Ascending aorta (tissue), 2 donors: ENCODE measurements at regions not wholly inside any gene's neighbourhood (a gene's known extent, or its start where the extent isn't known, plus 50 kb on each side); places are given as distances from the start of the nearest gene placed in this dataset.
"Not testable (repeated sequence)": the region's sequence is repeated elsewhere in the genome, so short reads cannot be mapped to it uniquely, and the experiment has no call there.

ENCODE experiments used
- DNase-seq, 2 donors: peaks; one replicate each; pipeline ENCODE4 v3.0.0-alpha.2; 2019; ENCODE audit warnings: low spot score in 2 of 2
- H3K27ac ChIP-seq, 2 donors: fragments of 200-600 bp; sonication (generic); one replicate each; pipeline ENCODE4 v1.5.1; 2016 to 2017; ENCODE audit warnings: mild to moderate bottlenecking in 1 of 2
- H3K27me3 ChIP-seq: fragments of 200-600 bp; sonication (generic); one replicate; pipeline ENCODE4 v1.5.1; 2017
- H3K36me3 ChIP-seq, 2 donors: fragments of 200-600 bp; sonication (generic); one replicate each; pipeline ENCODE4 v1.5.1; 2016
- H3K4me1 ChIP-seq, 2 donors: fragments of 200-600 bp; sonication (generic); one replicate each; pipeline ENCODE4 v1.5.1; 2016 to 2017; ENCODE audit warnings: mild to moderate bottlenecking in 1 of 2
- H3K4me3 ChIP-seq, 2 donors: fragments of 200-600 bp; sonication (generic); one replicate each; pipeline ENCODE4 v1.5.1; 2016 to 2017; ENCODE audit warnings: mild to moderate bottlenecking in 1 of 2
- H3K9me3 ChIP-seq, 2 donors: fragments of 200-600 bp; sonication (generic); one replicate each; pipeline ENCODE4 v1.5.1; 2016
- CTCF ChIP-seq, 3 experiments: fragments of 200-600 bp in 2 of 3; fragments of 450-650 bp in 1 of 3; sonication (generic) in 2 of 3; IDR thresholded peaks; one replicate each; pipeline ENCODE4 v1.5.1; 2016 to 2019; ENCODE audit warnings: antibody characterized with exemption in 3 of 3, mild to moderate bottlenecking in 1 of 3, moderate library complexity in 1 of 3
- intact Hi-C: fragments of 100-400 bp; cut with DNase I; formaldehyde crosslinking; loops from one replicate; pipeline ENCODE4 v1.15.1; 2023

GRCh38 chr16:26593700-26594099 is 473.0 kb upstream of the C16orf82 start:
- intact Hi-C loops = no loop called here
- no peaks in the 10 kb centered on the region for H3K9me3 ChIP-seq
- no peaks in the 10 kb centered on the region for H3K36me3 ChIP-seq
- H3K4me1 ChIP-seq = no peaks in the 10 kb centered on the region
- no peak overlapping the region for H3K4me3 ChIP-seq
- no peak for DNase-seq
- no peak for TF ChIP-seq CTCF (IDR thresholded peaks at IDR 0.05)
- no peak overlapping the region for H3K27ac ChIP-seq
- H3K27me3 ChIP-seq = no peaks in the 10 kb centered on the region

- no peak overlapping the region for H3K27ac ChIP-seq
- DNase-seq = no peak
- no peaks in the 10 kb centered on the region for H3K4me1 ChIP-seq
- no peaks in the 10 kb centered on the region for H3K36me3 ChIP-seq
- intact Hi-C loops = no loop called here
- no peaks in the 10 kb centered on the region for H3K27me3 ChIP-seq
- H3K4me3 ChIP-seq = no peak overlapping the region
- no peak for TF ChIP-seq CTCF (IDR thresholded peaks at IDR 0.05)
- no peaks in the 10 kb centered on the region for H3K9me3 ChIP-seq
Measured at GRCh38 chr16:26594666-26595065, 472.1 kb upstream of the C16orf82 start.

- no peak overlapping the region for H3K27ac ChIP-seq
- H3K36me3 ChIP-seq = no peaks in the 10 kb centered on the region
- intact Hi-C loops = no loop called here
- H3K27me3 ChIP-seq = no peaks in the 10 kb centered on the region
- no peak for DNase-seq
- H3K9me3 ChIP-seq = no peaks in the 10 kb centered on the region
- H3K4me3 ChIP-seq = no peak overlapping the region
- no peaks in the 10 kb centered on the region for H3K4me1 ChIP-seq
- no peak for TF ChIP-seq CTCF (IDR thresholded peaks at IDR 0.05)
Measured at GRCh38 chr16:26595199-26595598, 471.5 kb upstream of the C16orf82 start.

GRCh38 chr16:26596033-26596432 is 470.7 kb upstream of the C16orf82 start:
- H3K9me3 ChIP-seq, H3K27ac ChIP-seq, H3K27me3 ChIP-seq, DNase-seq, intact Hi-C loops, H3K36me3 ChIP-seq, H3K4me1 ChIP-seq, H3K4me3 ChIP-seq: not testable (repeated sequence)

GRCh38 chr16:26598061-26598460 is 468.7 kb upstream of the C16orf82 start:
- intact Hi-C loops = no loop called here
- Histone ChIP-seq H3K27me3 (no peaks in the 10 kb centered on the region), H3K4me3 (no peak overlapping the region), H3K9me3 (no peaks in the 10 kb centered on the region), H3K27ac (no peak overlapping the region), H3K4me1 (no peaks in the 10 kb centered on the region), H3K36me3 (no peaks in the 10 kb centered on the region)
- no peak for TF ChIP-seq CTCF (IDR thresholded peaks at IDR 0.05)
- no peak for DNase-seq

GRCh38 chr16:26598998-26599784 is 467.5 kb upstream of the C16orf82 start:
- no peak for TF ChIP-seq CTCF (IDR thresholded peaks at IDR 0.05)
- Histone ChIP-seq H3K27ac (no peak overlapping the region), H3K4me3 (no peak overlapping the region), H3K27me3 (no peaks in the 10 kb centered on the region), H3K4me1 (no peaks in the 10 kb centered on the region), H3K36me3 (no peaks in the 10 kb centered on the region), H3K9me3 (no peaks in the 10 kb centered on the region)
- DNase-seq = no peak
- intact Hi-C loops = no loop called here
